Activated CD4-positive, alpha-beta T cell treated with anti-CD3 and anti-CD28 coated beads for 48 hours (primary cell): ENCODE measurements at regions not wholly inside any gene's neighbourhood (a gene's known extent, or its start where the extent isn't known, plus 50 kb on each side); places are given as distances from the start of the nearest gene placed in this dataset.
"Not testable (repeated sequence)": the region's sequence is repeated elsewhere in the genome, so short reads cannot be mapped to it uniquely, and the experiment has no call there.

ENCODE experiments used
- DNase-seq: peaks from one replicate; pipeline ENCODE4 v3.0.0-alpha.2; 2020

GRCh38 chr1:98575955-98576354 is 85.6 kb upstream of the SNX7 start:
- no peak for DNase-seq

GRCh38 chr1:98565951-98566350 is 95.6 kb upstream of the SNX7 start:
- DNase-seq = no peak

GRCh38 chr1:98559291-98559690 is 102.2 kb upstream of the SNX7 start:
- DNase-seq = no peak

GRCh38 chr1:98557895-98558294 is 103.6 kb upstream of the SNX7 start:
- DNase-seq = no peak

- DNase-seq = no peak
Observed at GRCh38 chr1:98556521-98557158, 104.9 kb upstream of the SNX7 start.

- DNase-seq = no peak
Observed at GRCh38 chr1:98555814-98556213, 105.7 kb upstream of the SNX7 start.

GRCh38 chr1:98552576-98553074 is 108.9 kb upstream of the SNX7 start:
- not testable (repeated sequence) for DNase-seq

- DNase-seq = no peak
Observed at GRCh38 chr1:98550076-98550475, 111.4 kb upstream of the SNX7 start.

GRCh38 chr1:98546319-98546718 is 115.2 kb upstream of the SNX7 start:
- DNase-seq = no peak

GRCh38 chr1:98538106-98538505 is 123.4 kb upstream of the SNX7 start:
- no peak for DNase-seq

GRCh38 chr1:98523256-98523655 is 138.3 kb upstream of the SNX7 start:
- no peak for DNase-seq

- DNase-seq = no peak
Observed at GRCh38 chr1:98516306-98516705, 145.2 kb upstream of the SNX7 start.

- no peak for DNase-seq
Observed at GRCh38 chr1:98515744-98516143, 145.8 kb upstream of the SNX7 start.

GRCh38 chr1:98512216-98512615 is 149.3 kb upstream of the SNX7 start:
- not testable (repeated sequence) for DNase-seq

- no peak for DNase-seq
Observed at GRCh38 chr1:98503771-98504170, 157.8 kb upstream of the SNX7 start.

GRCh38 chr1:98502937-98503336 is 158.6 kb upstream of the SNX7 start:
- no peak for DNase-seq

GRCh38 chr1:98500324-98500723 is 161.2 kb upstream of the SNX7 start:
- no peak for DNase-seq

GRCh38 chr1:98498651-98499050 is 162.9 kb upstream of the SNX7 start:
- DNase-seq = no peak

- no peak for DNase-seq
Observed at GRCh38 chr1:98497497-98497896, 164.0 kb upstream of the SNX7 start.

GRCh38 chr1:98496256-98496995 is 165.1 kb upstream of the SNX7 start:
- no peak for DNase-seq

- DNase-seq = no peak
Observed at GRCh38 chr1:98493469-98493868, 168.1 kb upstream of the SNX7 start.

GRCh38 chr1:98490099-98490498 is 171.4 kb upstream of the SNX7 start:
- DNase-seq = no peak

- DNase-seq = no peak
Observed at GRCh38 chr1:98487620-98488019, 173.9 kb upstream of the SNX7 start.

- no peak for DNase-seq
Observed at GRCh38 chr1:98482611-98483010, 178.9 kb upstream of the SNX7 start.

GRCh38 chr1:98480271-98480670 is 181.2 kb upstream of the SNX7 start:
- no peak for DNase-seq
